NCI-H2081 treated with DMSO at 0.1 percent for 48 hours (cell line): ENCODE measurements at regions not wholly inside any gene's neighbourhood (a gene's known extent, or its start where the extent isn't known, plus 50 kb on each side); places are given as distances from the start of the nearest gene placed in this dataset.
"Not testable (repeated sequence)": the region's sequence is repeated elsewhere in the genome, so short reads cannot be mapped to it uniquely, and the experiment has no call there.

ENCODE experiments used
- DNase-seq: peaks from one replicate; lab custom pipeline; 2025; lab: John Stamatoyannopoulos, UW

GRCh38 chr1:60916199-60916598 is 166.2 kb upstream of the NFIA start:
- DNase-seq = no peak

GRCh38 chr1:60915441-60915840 is 166.9 kb upstream of the NFIA start:
- DNase-seq = no peak

GRCh38 chr1:60914982-60915381 is 167.4 kb upstream of the NFIA start:
- DNase-seq = no peak

GRCh38 chr1:60913708-60914107 is 168.7 kb upstream of the NFIA start:
- DNase-seq = not testable (repeated sequence)

GRCh38 chr1:60913039-60913438 is 169.3 kb upstream of the NFIA start:
- no peak for DNase-seq

- DNase-seq = no peak
Observed at GRCh38 chr1:60911966-60912697, 170.2 kb upstream of the NFIA start.

- no peak for DNase-seq
Observed at GRCh38 chr1:60908159-60908558, 174.2 kb upstream of the NFIA start.

GRCh38 chr1:60906526-60906925 is 175.8 kb upstream of the NFIA start:
- no peak for DNase-seq

DNA sequence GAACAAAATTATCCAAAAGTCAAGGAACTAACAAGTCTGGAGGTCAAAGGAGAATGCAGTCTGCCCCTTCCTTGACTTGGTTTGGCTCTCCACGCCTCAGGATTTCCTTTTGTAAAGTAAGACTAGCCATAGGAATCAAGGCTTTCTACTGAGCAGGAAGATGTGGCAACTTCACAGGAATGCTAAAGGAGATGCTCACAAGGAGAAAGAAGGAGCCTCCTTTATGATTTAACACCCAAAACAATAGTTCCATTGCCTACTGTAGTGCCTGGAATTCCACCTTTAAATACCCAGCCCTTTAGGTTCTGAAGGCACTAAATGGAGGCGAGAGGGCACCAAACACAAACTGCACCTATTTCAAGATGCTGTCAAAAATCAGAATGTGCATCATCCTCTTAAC is 176.3 kb upstream of the NFIA start:
- DNase-seq = no peak

GRCh38 chr1:60904099-60904851 is 178.1 kb upstream of the NFIA start:
- DNase-seq = no peak

- no peak for DNase-seq
Observed at GRCh38 chr1:60903591-60903990, 178.8 kb upstream of the NFIA start.

DNA sequence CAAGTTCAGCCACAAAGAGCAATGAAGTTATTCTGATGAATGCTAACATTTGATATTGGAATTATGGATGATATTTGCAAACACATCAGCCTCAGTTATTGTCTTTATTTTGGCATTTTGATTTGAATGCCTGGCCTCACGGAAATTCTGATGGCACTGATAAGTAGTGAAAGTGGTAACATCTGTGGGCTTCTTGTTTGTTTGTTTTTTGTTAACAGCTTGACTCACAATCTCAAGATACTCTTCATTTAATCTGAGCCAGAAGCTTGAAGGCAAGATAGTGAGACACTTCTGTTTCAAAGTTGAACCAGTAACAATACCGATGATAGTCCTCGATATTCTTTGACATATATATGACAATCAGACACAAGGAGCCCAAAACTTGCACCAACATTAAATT is 182.9 kb upstream of the NFIA start:
- no peak for DNase-seq

DNA sequence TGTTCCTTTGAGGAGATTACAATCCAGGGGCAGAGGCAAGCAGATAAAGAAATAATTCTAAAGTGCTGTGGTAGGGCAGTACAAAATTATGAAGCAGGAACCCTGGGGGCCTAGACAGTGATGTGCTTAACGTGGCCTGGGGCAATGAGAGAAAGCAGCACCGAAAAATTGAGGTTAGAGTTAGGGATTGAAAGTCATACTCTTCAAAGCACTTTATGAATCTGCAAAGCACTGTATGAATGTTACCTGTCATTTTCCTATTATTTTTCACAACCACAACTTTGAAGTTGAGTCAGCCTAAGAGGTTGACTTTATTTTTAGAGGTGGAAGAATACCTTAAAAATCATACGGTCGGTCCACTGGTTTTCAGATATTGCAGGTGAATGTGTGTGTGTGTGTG is 183.4 kb upstream of the NFIA start:
- DNase-seq = no peak

GRCh38 chr1:60898413-60898812 is 183.9 kb upstream of the NFIA start:
- DNase-seq = no peak

DNA sequence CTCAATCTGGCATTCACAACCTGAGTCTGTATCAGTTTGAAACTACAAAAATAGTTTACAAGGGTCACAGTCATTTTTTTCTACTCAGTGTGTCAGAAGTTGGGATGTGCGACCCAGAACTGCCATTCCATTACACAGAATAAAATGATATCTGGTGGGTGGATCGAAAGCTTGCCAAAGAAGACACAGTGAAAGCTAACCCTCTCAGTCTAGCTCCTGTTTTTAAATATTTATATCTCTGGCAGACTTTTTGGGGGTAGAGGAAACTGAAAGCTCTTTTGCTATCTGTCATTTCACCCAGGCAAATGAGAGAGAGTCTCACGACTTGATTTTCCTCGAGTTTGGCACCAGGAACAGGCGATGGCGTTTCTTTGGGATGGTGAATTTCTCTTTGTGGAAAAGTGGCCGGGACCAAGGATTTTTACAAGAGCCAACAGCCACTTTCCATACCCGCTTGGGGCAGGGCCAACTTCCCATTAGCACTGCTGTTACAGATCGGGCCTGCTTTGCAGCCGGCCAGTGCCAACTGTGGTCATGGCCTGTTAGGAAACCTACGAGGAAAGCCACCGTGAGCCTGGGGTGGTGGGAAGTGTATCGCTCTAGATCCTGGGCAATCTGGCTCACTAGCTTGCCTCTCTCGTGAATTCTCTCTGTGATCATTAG is 185.5 kb upstream of the NFIA start:
- DNase-seq = no peak

GRCh38 chr1:60895701-60896100 is 186.7 kb upstream of the NFIA start:
- no peak for DNase-seq

GRCh38 chr1:60895252-60895651 is 187.1 kb upstream of the NFIA start:
- DNase-seq = no peak

DNA sequence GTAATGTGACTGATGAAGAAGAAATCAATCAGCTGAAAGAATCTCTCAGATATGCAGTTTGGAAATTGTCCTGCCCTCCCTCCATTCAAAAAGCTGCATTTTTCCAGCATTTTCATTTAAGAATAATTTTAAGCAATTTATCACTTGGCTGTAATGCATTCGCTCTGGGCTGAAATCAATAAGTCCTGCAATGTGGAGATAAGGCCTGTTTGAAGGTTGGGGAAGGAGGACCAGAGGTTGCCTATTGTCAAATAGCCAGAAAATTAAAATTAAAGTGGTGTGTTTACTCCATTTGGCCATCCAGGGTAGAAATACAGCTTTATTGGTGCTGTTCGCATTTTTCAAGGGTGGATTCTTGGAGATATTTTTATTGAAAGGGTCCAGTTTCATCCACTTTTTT is 187.6 kb upstream of the NFIA start:
- no peak for DNase-seq

GRCh38 chr1:60894130-60894529 is 188.2 kb upstream of the NFIA start:
- DNase-seq = peak; percentile 18

DNA sequence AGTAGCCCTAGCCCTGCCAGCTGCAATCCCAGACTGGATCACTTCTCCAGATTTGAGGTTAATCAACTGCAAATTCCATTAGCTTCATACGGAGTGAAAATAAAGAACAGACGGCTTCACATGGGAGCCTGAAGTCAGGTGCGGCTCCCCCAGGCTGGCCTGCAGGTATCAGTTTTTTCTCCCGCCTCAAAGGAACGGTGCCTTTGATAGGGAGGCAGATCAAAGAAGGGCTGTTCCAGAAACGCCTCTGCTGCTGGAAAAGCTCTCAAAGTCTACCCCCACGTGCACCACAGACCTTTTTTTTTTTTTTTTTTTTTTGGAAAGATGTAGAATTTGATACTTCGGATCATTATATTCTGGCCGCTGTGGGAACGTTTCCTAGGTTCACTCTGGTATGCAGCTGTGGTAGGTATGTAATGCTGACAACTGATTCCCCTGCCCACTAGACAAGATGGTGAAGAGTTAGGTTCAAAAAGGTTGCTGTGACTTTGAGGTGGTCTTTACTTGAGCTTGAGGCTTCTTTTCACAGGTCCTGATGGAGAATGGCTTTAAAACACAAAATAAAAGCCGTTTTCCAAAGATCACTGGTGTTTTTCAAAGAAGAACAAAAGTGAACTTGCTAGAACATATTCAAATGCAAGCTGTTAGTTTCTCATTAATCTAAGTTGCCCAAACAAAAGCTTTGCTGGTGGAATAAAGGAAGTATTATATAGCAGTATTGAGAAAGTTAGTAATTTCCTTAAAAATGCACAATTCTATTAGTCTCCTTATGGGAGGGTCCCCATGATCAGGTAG is 189.0 kb upstream of the NFIA start:
- DNase-seq = no peak

- no peak for DNase-seq
Observed at GRCh38 chr1:60891765-60892164, 190.6 kb upstream of the NFIA start.

DNA sequence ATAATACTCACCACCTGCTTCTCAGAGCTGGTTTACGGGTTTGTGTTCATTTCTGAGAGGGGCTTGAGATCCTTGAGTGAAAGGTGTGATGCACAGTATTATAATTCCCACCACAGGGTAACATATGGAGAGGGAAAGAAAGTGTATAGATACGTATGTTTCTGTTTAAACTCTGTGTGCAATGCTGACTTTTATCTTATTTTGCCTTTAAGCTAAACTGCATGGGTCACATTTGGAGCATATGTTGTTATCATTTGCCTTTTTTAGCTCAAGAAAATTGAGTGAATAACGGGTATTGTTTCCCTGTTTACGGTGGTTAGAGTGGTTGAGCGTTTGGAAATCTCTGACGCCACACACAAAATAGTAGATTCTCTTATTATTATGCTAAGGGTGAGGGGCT is 191.1 kb upstream of the NFIA start:
- DNase-seq = no peak
